HG02571 (cell line): ENCODE measurements at regions not wholly inside any gene's neighbourhood (a gene's known extent, or its start where the extent isn't known, plus 50 kb on each side); places are given as distances from the start of the nearest gene placed in this dataset.

ENCODE experiments used
- ATAC-seq: cut with Tn5 transposase; IDR thresholded peaks from one replicate; pipeline ENCODE4 v1.9.1; 2021; ENCODE audit warnings: mild to moderate bottlenecking, moderate library complexity; ENCODE audit not compliant: unreplicated experiment

DNA sequence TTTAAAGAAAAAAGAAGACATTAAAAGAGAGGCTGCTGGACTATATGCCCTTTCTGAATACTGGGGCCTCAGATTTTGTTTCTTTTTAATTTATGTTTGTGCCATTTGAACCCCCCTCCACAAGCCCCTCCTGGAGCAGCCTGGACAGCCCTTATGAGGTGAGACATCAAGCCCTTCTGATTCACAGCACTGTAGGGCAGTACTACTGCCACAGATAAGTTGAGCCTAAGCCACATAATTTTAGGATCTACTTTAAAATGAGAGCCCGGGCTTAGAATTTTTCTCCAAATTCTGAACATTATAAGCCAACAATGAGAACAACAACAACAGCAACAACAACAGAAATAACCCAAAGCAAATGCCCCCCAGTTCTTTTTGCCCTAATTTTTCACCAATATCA lies 256.9 kb upstream of the SALL1 start:
- ATAC-seq: no peak

DNA sequence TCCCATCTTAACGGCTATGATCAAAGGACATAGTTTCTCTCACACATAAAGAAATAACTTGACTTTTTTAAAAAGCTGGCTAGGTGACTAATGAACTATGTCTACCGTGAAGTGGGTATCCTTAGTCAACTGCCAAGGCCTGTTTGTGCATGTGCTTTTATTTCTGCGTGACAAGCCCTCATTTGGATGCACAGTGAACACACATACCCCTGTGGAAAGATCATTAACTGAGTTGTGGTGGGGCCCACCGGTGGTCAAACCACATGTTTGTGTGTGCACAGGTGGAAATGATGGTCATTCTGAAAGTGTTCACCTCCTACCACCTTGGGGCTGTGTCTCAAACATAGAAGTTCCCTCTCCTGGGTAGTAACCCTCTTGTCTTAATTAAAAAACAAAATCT lies 256.1 kb upstream of the SALL1 start:
- ATAC-seq: no peak

DNA sequence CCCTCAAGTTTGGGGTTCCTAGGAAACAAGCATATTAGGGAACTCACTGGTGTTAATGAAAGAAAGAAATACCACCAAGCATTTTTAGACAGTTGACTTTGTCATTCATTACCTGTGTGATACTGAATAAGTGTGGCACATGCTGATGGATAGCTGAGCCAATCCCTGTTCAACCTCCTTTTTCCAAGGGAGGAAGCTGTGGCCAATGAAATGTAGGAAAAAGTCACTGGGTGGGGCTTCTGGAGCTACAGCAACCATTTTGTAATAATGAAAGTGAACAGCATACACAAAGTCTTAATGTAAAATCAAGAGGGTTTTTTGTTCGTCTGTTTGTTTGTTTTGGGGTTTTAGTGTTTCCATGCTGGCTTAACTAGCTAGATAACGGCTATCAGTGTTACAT lies 254.3 kb upstream of the SALL1 start:
- ATAC-seq: no peak

DNA sequence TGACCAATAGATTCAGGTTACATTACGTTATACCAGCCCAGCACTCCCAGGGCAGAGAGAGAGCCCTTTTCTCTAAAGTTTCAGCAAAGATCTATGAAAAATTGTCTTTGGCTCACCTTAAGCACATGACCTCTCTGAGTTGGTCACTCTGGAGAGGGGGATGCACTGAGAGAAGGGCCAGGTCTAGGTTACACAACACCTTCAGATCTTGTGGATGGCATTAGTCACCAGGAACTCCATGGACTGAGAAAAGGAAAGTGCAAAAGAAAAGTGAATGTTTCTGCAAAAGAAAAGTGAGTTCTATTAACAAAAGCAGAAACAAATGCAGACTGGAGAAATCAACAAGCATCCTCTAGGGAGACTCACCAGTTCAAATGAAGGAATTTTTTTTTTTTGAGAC lies 253.3 kb upstream of the SALL1 start:
- ATAC-seq: no peak

DNA sequence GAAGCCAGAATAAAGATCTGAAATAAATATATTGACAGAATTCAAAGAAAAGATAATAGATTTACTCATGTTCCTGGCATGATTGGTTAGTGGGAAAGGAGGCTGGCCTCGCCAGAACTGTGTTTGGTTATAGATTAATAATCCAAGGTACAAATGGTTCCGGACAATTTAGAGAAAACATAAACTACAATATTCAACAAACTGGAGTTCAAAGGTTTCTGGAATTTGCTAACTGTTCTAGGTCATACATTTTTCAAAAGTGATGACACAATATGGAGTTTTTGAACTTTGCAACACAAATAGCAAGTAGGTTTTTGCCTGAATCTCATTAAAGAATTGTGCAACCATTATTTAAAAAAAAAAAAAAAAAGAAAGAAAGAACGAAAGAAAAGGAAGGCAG lies 251.7 kb upstream of the SALL1 start:
- ATAC-seq: no peak

DNA sequence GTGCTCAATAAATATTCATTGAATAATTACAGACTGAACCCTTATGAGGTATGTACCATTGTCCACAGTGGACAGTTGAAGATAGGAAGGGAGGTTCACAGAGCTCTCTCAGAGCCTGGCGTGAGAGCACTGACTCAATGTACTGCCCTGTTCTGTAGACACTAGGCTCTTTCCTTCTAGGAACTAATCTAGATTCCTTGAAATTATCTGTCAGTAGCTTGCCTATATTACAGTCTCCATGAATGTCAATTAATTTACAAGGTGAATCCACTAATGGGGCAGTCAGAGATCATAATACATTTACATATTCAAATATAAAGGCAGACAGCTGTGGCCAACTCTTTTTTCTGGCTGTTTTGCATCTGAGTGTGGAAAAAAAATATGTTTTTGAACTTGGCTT lies 251.2 kb upstream of the SALL1 start:
- no peak for ATAC-seq

DNA sequence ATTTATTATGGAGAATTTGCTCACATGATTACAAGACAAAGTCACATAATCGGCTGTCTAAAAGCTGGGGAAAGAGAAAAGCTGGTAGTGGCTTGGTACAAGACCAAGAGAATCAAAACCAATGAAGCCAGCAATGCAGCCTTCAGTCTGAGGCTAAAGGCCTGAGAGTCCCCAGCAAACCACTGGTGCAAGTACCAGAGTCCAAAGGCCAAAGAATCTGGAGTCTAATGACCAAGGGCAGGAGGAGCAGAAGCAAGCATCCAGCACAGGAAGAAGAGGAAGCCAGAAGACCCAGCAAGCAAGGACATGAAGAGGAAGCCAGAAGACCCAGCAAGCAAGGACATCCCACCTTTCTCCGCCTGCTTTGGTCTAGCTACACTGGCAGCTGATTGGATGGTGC lies 250.6 kb upstream of the SALL1 start:
- no peak for ATAC-seq

DNA sequence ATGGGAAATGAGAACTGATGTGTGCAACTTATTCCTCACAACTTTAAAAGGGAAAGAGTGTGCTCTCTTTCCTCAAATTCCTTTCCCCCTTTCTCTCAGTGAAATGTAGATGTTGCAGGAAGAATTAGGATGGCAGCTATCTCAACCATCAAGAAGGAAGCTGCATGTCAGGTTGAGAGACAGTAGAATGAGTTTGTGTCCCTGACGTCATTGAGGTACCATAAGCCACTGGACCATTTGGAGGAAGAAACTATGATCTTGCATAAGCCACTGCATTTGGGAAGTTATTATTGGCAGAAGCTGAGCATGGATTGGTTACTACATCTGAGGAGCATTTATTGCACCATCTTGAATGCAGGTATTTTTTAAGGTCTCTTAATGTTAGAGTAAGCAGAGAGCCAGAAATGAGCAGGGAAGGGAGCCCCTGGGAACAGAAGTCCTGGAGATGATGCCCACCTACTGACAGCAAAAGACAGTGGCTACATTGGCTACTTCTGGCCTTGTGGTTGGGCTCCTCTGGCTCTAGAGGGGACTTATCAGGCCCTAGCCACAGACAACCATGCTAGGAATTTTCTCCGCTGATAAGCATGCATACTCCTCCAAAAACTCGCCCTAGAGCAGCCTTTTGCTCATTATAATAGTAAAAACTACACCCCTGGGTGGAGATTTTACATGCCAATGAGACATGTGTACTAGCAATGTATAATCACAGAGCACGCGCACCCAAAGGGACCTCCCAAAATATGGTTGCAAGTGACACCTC lies 249.0 kb upstream of the SALL1 start:
- ATAC-seq: no peak

DNA sequence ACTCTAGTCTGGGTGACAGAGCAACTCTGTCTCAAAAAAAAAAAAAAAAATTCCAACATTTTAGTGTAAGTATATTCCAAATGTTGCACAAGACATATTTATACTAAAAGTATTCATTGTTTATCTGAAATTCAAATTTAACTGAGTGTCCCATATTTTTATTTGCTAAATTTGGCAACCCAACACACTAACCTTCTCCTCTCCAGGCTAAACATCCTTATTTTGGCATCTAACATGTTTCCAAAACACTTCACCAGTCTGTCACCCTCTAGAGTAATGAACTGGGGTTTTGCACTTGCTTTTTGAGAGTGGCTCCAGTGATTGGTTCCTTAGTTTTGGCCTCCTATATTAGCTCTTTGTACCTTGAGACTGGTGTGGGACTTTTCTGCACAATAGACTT lies 243.4 kb upstream of the SALL1 start:
- ATAC-seq: no peak

DNA sequence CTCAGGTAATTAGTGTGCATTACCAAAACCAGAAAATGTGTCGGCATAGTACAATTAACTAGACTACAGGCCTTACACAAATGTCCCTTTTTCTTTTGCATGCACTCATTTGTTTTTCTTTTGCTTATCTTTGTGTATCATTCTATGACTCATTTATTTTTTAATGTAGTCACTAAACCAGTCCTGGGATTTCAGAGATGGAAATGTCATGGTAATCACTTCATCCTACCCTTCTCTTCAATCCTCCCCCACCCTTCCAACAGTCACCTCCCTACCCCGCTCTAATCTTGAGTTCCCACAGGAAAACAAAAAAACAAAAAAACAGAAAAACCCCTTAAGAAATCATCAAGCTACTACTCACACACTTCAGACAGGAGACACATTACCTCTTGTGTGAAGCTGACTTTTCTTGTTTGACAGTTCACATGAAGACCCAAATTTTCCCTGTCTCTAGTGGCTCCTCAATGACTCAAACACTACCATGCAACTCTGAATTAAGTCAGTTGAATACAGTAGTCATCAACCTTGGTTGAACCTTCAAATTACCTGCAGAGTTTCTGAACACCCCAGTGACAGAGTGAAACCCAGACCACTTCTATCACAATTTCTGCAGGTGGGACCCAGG lies 242.4 kb upstream of the SALL1 start:
- no peak for ATAC-seq

DNA sequence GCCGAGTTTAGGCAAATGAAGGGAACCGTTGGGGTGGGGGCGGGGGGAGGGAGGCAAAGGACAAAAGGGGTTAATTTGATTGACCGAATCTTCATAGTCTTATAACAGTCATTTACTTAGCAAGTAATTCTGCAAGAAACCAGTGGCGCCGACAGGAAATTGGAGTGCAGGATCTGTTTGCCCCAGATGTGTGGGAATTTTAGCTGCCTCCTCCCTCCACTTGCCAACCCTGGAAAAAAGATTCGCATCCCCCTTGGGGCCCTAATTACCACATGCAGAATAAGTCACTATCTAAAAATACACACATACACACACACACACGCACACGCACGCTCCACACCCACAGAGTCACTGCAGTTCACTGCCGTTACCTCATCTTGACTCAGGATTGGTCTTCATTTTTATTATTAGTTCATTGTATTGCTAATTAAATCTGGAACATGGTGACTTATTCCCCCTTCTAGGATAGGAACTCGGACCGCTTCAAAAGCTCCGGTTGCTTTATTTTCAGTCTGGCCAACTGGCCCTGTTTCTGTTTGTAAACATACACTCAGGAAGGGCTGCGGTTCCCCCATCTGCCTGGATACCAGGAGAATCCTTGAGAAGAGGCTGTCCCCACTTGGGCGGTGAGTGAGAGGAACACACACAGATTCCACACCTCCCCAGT lies 241.6 kb upstream of the SALL1 start:
- no peak for ATAC-seq

DNA sequence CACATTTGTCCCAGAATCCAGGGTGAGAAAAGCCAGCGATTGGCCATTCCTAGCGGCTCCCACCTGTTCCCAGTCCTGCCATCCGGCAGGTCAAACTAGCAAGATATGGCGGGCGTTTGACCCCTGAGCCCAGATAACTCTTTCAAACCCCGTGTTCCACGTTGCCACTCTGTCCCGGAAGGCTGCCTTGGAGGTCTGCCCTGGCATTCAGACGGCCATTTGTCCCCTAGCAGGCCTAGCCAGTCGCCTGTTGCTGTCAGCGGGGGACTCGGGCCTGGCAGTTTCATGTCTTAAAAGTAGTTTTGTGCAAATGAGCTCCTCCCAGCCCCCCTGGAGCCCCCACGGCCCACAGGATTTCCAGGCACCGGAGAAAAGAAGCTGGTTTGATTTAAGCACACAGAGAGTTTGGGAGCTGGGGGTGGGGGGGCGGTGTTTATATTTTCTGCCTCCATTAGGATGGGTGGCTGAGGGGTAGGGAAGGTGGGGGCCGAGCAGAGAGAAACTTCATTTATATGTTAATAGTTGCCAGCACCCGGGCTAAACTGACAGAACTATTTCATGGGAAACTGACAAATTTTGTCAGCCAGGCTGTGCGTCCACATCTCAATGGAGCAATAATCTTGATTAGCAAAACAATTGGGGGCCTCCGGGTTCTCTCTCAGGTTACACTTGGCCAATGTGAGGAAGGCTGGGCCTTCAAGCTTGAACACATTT lies 240.9 kb upstream of the SALL1 start:
- no peak for ATAC-seq

DNA sequence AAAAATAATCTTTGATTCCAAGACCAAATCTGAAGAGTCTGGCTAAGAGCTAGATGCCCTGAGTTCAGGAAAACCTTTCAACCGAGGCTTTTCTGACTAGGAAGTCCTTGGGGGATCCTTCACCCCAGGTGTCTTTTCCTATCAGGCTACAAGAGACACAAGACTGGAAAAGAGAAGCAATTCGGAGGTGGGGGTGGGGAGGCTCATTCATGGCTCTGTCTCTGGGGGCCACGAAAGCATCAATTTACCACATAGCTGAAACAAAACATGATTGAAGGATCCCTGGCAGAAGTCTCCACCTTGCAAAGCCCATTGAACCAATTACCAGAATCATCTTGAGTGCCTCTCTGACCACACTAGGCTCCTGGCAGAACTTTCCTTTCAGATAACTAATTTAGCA lies 239.8 kb upstream of the SALL1 start:
- no peak for ATAC-seq

DNA sequence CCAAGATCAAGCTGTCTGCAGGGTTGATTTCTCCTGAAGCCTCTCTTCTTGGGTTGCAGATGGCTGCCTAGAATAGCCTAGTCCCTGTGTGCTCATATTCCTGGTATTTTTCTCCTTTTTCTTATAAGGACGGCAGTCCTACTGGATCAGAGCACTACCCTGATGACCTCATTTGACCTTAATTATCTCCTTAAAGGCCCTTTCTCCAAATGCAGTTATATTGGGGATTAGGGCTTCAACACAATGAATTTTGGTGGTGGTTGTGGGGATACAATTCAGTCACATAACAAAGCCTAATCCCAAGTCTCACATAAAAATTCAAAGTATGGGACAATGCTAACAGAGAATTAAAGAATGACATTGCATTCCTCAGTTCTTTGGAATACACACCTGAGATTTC lies 238.8 kb upstream of the SALL1 start:
- ATAC-seq: no peak

DNA sequence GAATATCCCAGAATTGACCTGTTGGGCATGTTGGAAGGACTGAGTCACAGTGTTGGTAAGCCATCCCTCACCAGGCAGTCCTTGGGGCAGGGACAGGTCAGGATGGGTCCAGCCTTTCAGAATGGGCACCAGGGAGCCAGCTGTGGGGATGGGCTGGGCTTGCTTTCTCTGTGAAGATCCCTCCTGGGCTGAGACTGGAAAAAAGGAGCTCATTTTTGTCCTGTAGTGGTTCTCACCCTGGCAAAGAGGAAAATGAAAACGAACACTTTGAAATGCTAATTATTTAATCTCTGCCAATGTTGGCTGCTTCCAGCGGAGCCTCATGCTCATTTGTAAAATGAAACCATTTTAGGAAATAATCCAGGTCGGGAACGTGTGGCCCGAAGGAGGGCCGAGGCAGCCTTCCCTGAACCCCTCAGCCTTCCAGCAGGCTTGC lies 237.5 kb upstream of the SALL1 start:
- ATAC-seq: no peak

DNA sequence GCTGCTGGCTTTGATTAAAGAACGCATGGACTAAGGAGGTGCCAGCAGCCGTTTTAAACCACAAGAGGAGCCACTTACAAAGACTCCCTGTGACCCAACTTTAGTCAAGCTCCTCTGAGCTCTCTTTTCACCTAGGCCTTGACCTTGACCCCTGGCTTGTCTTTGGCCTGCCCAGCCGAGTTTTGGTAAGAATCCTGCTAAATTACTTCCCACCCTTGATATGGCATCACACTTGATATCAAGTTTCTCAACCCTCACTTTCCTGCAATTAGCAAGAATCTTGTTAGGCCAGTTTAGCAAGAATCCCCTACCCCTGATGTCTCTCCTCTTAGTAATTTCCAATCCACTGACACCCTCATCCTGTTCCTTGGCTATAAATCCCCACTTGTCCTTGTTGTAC lies 232.8 kb upstream of the SALL1 start:
- ATAC-seq: no peak

DNA sequence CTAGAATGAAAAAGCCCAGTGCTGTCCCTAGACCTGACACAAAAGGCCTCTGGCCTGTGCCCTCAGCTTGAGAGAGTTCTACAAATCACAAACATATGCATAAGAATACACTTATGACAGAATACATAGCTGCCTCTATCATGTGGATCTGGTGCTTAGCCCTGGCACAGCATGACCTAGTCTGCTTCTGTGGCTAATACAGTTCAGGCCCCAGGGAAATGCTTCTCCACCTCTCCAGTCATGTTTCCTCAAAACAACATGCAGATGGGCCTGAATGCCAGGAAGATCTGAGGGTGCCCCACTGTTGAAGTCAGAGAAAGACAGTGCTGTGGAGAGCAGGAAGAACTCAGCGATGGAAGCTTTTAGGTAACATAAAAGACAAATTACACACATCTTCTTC lies 231.9 kb upstream of the SALL1 start:
- ATAC-seq: no peak

DNA sequence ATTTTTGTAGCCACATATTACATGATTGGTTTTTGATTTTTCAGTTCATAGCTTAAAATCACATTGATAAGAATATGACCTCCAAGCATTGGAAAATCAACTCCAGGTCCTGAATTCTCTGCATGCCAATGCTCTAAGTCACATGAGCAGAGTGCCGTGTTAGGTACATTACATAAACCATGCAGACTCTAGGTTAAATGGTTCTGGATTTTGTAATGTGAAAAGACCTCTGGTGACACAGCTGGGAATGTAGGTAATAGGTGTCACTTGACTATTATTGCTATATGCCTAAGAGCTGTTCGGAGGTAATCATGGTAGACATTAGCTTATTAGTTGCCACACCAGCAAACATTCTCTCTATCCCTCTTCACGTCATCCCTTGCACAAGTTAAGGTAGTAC lies 231.1 kb upstream of the SALL1 start:
- ATAC-seq: no peak

DNA sequence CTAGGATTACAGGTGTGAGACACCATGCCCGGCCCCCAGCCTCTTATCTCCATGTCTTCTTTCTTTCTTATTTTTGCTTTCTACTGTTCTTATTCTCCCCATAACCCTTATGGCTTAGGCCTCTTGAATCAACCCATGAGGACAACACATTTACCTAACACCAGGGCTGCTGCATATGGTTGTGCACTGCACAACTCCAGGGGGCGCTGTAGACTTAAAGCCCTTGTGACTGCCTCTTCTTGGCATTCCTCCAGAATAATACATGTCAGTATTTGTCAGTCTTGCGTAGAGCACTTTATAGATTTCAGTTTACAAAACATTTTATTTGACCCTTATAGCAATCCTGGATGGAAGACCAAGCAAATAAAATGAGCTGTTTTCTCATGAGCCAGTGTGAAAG lies 225.0 kb upstream of the SALL1 start:
- ATAC-seq: no peak

DNA sequence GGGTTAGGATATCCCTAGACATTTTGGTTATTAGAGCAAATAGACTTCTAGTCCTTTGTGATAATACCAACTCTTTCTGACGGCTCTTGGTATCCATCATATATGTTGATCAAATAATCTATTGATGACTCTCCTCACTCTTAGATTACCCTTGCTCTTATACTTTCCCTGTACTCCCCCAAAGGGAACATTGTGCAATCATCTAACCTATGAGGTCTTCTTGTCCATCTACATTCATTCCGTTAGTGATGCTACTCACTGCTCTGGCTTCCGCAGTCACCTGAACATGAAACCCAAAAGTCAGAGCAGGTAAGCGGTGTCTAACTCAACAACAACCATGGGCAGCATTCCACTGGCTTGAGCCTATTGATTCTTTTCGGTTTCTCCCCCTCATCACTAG lies 223.7 kb upstream of the SALL1 start:
- no peak for ATAC-seq

DNA sequence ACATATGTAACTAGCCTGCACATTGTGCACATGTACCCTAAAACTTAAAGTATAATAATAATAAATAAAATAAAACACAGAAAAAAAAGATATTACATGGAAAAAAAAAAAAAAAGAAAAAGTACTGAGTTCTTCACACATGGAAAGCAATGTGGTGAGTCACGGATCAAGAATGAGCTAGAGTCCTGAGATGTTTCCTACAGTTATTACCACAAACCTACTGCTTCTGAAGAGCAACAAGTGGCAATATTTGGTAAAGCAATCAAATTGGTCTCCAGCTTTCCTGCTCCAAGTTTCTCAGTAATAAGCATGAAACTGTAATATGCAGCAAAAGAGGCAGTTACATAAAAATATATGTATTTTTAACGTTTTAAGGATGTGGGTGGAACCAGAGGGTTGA lies 223.3 kb upstream of the SALL1 start:
- no peak for ATAC-seq

DNA sequence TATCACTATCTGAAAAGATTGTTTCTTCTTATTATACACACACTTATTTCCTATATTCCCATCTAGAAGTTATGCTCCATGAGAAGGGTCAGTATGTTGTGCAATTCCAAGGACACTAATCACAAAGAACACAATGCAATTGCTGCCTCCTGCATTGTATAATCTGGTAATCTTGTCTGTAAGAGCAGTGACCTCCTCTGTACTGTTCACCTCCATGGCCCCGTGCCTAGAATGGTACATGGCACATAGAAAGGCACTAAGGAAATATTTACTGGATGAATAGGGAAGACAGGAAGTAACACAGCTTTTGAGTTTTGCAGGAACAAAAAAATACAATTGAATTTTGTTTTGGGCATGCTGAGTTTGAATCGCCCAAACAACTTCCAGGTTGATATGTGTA lies 214.6 kb upstream of the SALL1 start:
- ATAC-seq: no peak
